HG03039 (cell line): ENCODE measurements at regions not wholly inside any gene's neighbourhood (a gene's known extent, or its start where the extent isn't known, plus 50 kb on each side); places are given as distances from the start of the nearest gene placed in this dataset.
"Not testable (repeated sequence)": the region's sequence is repeated elsewhere in the genome, so short reads cannot be mapped to it uniquely, and the experiment has no call there.

Source experiments
- ATAC-seq: cut with Tn5 transposase; IDR thresholded peaks from one replicate; pipeline ENCODE4 v1.9.1; 2021; ENCODE audit warnings: mild to moderate bottlenecking, moderate library complexity; ENCODE audit not compliant: unreplicated experiment

DNA sequence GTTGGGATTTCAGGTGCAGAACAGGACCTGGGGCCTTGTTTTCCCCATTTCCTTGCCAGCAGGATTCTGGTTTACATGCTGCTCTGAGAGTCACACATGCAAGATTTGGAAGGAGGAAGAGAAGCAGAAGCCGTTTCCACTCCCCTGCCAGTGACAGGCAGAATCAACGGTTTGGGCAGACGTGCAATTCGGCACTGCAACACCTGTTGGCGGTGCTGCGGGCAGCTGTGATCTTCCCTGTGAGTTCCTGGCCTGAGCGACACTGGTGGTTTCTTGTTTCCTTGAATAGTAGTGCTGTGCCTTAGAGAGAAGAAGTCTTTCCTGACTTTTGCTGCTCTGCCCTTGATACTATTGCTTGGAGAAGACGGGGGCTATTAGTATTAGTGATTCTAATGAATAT is 1126.2 kb downstream of the TYW1 start:
- ATAC-seq = no peak

- no peak for ATAC-seq
Measured at GRCh38 chr7:68125168-68125567, 1128.5 kb downstream of the TYW1 start.

DNA sequence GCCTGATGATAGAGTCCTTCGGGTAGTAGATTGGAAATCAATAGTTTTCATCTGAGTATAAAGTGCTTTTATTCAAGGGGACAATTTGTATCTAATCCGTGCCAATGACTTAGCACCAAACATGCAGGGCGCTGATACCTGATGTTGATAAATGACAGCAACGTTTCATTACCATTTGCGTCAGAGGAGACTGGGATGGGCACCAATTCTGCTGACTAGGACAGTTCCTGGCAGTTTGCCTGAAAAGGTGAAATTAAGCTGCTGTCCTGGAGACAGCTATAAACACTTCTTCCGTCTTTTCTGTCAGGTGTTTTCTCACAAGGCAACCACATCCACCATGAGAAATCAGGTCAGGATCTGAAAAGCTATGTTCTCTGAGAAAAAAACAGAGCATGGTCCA is 1136.4 kb downstream of the TYW1 start:
- no peak for ATAC-seq

DNA sequence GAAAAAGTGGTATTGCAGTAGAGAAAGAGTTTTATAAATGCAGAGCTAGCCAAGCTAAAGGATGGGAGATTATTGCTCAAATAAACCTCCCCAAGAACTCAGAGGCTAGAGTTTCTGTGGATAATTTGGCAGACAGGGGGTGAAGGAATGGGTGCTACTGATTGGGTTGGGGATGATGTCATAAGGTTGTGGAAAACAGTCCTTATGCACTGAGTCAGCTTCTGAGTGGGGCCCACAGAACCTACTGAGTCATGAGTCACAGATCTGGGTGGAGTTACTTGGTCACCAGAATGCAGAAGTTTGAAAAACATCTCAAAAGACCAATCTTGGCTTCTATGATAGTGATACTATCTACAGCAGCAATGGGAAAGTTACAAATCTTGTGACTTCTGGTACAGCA is 1146.7 kb downstream of the TYW1 start:
- no peak for ATAC-seq

DNA sequence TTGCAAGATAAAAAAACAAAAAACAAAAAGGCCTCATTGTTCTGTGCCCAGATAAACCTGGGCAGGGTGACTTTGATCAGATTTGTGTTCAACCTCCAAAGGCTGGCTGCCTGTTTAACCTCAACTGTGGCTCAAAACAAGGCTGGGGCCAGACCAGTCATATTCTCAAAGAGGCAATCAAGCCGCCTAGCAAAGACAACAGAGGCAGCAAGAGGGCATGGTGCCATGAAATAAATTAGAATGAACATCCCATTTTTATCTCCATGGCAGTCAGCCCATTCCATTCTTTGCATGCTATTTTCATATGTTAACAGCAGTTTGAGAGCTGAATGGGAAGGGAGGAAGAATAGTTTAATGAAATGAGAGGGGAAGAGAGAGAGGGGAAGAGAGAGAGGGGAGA is 1150.3 kb downstream of the TYW1 start:
- ATAC-seq = no peak

GRCh38 chr7:68147614-68148238 is 1151.1 kb downstream of the TYW1 start:
- no peak for ATAC-seq

- no peak for ATAC-seq
Measured at GRCh38 chr7:68148440-68148839, 1151.8 kb downstream of the TYW1 start.

DNA sequence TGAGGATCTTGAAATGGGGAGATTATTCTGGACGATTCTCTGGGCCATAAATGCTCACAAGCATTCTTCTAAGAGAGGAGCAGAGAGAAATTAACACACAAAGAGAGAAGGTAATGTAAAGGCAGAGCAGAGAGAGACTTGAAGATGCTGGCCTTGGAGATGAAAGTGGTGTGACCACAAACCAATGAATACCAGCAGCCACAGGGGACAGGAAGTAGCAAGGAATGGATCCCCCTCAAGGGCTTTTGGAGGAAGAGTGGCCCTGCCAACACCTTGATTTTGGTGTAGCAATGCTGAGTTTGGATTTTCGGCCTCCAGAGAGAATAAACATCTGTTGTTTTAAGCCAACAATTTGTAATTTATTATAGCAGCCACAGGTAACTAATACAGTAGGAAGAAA is 1155.6 kb downstream of the TYW1 start:
- no peak for ATAC-seq

DNA sequence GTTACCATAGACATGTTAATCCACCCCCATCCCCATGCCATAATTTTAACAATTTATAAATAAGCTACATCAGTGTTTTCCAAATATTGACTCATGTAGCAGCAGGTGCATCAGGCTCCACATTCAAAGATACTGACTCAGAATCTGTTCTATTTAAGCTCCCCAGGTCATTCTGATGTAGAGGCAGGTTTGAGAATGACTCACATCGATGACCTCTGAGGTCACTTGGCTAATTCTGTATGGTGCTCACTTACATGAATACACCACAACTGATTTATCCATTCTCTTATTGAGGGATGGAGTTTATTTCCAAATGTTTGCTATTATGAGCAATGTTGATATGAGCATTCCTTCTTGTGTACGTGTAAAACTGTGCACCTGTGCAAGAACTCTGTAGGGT is 1159.0 kb downstream of the TYW1 start:
- no peak for ATAC-seq

DNA sequence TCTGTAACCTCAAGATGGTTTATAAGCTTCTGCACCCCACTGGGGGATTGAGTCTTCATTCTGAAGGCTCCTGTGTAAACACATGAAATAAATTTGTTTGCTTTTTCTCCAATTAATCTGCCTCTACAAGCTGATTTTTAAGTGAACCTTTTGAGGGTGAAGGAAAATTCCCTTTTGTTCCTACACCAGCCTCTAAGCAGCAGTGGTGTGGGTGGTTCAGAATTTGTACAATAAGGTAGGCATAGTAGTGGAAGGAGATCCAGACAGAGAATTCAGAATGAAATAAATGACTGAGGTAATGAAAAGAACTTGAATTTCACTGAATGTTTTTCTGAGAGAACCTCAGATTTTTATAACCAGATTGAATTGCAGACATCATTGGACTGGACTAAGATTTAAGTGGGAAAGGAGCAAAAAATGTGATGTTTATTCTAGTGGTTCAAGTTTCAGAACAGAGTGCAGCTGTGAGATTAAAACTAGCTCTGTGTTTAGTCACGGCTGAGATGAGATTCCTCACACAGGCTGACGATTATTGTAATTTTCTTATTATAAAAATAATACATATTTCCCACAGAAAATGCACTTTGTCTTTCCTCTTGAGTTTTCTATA is 1162.2 kb downstream of the TYW1 start:
- ATAC-seq = no peak

DNA sequence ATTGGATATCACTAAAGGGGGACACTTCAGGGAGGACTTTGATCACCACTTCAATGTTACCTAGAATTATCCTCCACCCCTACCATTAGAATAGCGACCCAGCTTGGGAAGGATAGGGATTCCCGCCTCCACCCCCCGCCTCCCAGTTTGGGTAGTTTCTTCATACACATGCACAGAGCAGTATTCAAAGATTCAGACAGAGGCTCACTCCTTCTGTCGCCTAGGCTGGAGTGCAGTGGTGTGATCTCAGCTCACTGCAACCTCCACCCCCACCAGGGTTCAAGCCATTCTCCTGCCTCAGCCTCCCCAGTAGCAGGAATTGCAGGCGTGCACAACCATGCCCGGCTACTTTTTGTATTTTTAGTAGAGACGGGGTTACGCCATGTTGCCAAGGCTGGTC is 1166.1 kb downstream of the TYW1 start:
- no peak for ATAC-seq

DNA sequence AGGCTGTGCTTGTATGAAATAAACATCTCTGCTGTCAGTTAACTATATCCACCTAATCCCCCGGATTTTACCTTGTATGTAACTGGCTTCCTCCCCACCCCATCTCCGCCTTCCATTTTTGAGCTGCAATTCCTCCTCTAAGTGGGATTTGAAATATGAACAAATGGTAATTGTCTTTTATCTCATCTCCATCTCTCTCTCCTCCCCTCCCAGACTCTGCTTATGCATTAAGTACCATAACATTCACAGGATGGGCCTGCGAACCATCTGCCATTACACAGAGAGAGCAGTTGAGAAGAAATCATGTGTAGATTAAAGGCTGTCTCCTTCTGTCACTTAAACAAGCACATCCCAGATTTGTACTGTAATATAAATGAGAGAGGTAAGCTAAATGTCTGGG is 1169.9 kb downstream of the TYW1 start:
- no peak for ATAC-seq

- ATAC-seq = no peak
Measured at GRCh38 chr7:68173513-68173912, 1176.9 kb downstream of the TYW1 start.

GRCh38 chr7:68176974-68177373 is 1180.3 kb downstream of the TYW1 start:
- ATAC-seq = no peak

GRCh38 chr7:68180761-68181160 is 1184.1 kb downstream of the TYW1 start:
- no peak for ATAC-seq

GRCh38 chr7:68183176-68183575 is 1186.5 kb downstream of the TYW1 start:
- ATAC-seq = no peak

GRCh38 chr7:68185631-68186456 is 1189.2 kb downstream of the TYW1 start:
- ATAC-seq = no peak

DNA sequence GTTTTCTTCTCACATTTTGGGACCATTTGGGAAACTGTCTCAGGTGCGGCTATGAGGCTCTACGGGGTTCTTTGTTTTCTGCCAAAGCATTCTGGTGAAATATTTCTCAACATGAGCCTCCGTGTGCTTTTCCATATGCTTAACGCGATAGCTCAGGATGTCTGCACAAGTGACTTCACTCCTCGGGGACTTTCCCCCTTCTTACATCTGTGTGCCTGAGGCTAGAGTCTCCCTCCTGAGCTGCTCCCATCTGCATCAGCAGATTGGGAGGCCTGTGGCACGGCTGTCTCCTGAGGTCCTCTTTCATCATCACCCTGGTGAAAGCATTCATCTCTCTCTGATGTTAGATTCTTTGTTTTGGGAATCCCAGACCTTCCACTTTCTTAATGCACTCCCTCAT is 1190.9 kb downstream of the TYW1 start:
- no peak for ATAC-seq

DNA sequence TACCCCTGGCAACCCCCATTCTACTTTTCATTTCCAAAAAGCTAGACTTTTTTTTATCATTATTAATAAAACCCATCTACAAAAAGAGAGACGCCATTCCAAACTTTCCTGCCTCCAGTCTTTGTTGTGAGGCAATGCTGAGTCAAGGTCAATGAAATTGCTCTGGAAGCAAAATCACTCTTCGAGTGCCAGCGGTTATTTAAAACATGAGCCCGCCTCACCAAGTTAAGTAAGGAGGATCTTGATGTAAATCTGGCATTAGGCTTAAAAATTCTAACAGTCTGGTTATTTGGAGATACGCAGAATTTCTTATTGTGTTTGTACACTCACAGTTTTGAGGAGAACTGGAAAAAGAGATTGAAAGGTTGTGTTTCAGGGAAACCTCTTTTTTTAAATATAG is 1196.3 kb downstream of the TYW1 start:
- ATAC-seq = no peak

GRCh38 chr7:68195642-68196041 is 1199.0 kb downstream of the TYW1 start:
- ATAC-seq = not testable (repeated sequence)

DNA sequence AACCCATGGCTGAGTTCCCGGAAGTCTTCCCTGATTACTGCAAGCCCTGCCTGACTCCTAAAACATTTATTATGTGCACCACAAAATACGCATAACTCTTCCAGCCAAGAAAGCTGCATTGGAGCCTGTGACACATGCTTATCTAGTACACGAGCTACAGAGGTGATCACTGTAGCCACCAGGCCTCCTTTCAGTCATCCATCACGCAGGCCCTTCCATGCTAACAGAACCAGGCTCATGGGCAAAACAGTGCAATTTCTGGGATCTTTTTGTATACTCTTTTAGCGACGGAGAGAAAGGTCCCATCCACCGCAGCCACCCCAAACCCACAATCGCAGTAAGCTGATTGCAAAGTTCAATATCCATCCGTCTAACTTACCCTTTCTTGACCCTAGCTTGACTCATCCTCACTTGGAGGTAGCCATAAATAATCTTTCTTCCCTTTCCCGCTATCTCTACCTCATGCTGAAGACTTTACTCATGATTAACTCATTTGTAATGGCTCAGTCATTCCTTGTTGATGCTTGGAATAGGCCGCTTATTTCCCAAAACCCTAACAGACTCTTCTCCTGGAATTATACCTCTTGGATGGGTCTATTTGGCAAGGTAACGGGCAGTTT is 1203.5 kb downstream of the TYW1 start:
- no peak for ATAC-seq

GRCh38 chr7:68203251-68203650 is 1206.6 kb downstream of the TYW1 start:
- ATAC-seq = no peak
